Dermis microvascular lymphatic vessel endothelial cell (primary cell): ENCODE measurements at regions not wholly inside any gene's neighbourhood (a gene's known extent, or its start where the extent isn't known, plus 50 kb on each side); places are given as distances from the start of the nearest gene placed in this dataset.
"Not testable (repeated sequence)": the region's sequence is repeated elsewhere in the genome, so short reads cannot be mapped to it uniquely, and the experiment has no call there.

ENCODE experiments used
- DNase-seq, 2 donors: peaks; one replicate each; pipeline versions ENCODE4 v3.0.0 to v3.0.0-alpha.2; 2010; ENCODE audit warnings: low read depth in 2 of 2

GRCh38 chr2:3899536-3900155, 196.3 kb downstream of the DCDC2C start:
- DNase-seq, result no peak

- DNase-seq, result no peak
These were observed 198.8 kb downstream of the DCDC2C start for GRCh38 chr2:3902131-3902530.

GRCh38 chr2:3904061-3904460, 200.7 kb downstream of the DCDC2C start:
- no peak for DNase-seq

- DNase-seq, result not testable (repeated sequence)
These were observed 205.1 kb downstream of the DCDC2C start for GRCh38 chr2:3908498-3908897.

GRCh38 chr2:3911882-3912455, 208.6 kb downstream of the DCDC2C start:
- no peak for DNase-seq

GRCh38 chr2:3913166-3913565, 209.8 kb downstream of the DCDC2C start:
- DNase-seq, result peak in 1 of 2 donors; percentile 13

GRCh38 chr2:3914241-3914640, 210.9 kb downstream of the DCDC2C start:
- DNase-seq, result peak in 1 of 2 donors; percentile 10

GRCh38 chr2:3927031-3927430, 223.7 kb downstream of the DCDC2C start:
- no peak for DNase-seq

GRCh38 chr2:3929374-3929773, 226.0 kb downstream of the DCDC2C start:
- no peak for DNase-seq

- no peak for DNase-seq
These were observed 226.9 kb downstream of the DCDC2C start for GRCh38 chr2:3930246-3930645.

- DNase-seq, result no peak
These were observed 237.3 kb downstream of the DCDC2C start for GRCh38 chr2:3940661-3941060.

- DNase-seq, result no peak
These were observed 239.5 kb downstream of the DCDC2C start for GRCh38 chr2:3942841-3943240.

GRCh38 chr2:3944071-3944470, 240.7 kb downstream of the DCDC2C start:
- no peak for DNase-seq

- DNase-seq, result no peak
These were observed 241.5 kb downstream of the DCDC2C start for GRCh38 chr2:3944841-3945240.

- no peak for DNase-seq
These were observed 244.8 kb downstream of the DCDC2C start for GRCh38 chr2:3948191-3948590.

- no peak for DNase-seq
These were observed 248.0 kb downstream of the DCDC2C start for GRCh38 chr2:3951131-3951954.

GRCh38 chr2:3952866-3953516, 249.6 kb downstream of the DCDC2C start:
- DNase-seq, result no peak

- DNase-seq, result no peak
These were observed 250.9 kb downstream of the DCDC2C start for GRCh38 chr2:3954261-3954660.

GRCh38 chr2:3956406-3956805, 253.0 kb downstream of the DCDC2C start:
- no peak for DNase-seq

- DNase-seq, result no peak
These were observed 253.5 kb downstream of the DCDC2C start for GRCh38 chr2:3956892-3957291.

GRCh38 chr2:3958465-3958864, 255.1 kb downstream of the DCDC2C start:
- no peak for DNase-seq

- DNase-seq, result no peak
These were observed 255.6 kb downstream of the DCDC2C start for GRCh38 chr2:3958969-3959368.
